Kidney epithelial cell (primary cell): ENCODE measurements at regions not wholly inside any gene's neighbourhood (a gene's known extent, or its start where the extent isn't known, plus 50 kb on each side); places are given as distances from the start of the nearest gene placed in this dataset.

Experiments
- DNase-seq: peaks from one replicate; pipeline ENCODE4 v3.0.0-alpha.2; 2010; ENCODE audit warnings: low read depth
- H3K27me3 ChIP-seq: 2 replicates; pipeline ENCODE4 v1.6.0; 2011; ENCODE audit warnings: low read length; ENCODE audit not compliant: control insufficient read depth, insufficient read depth
- H3K36me3 ChIP-seq: 2 replicates; pipeline ENCODE4 v1.5.1; 2011; ENCODE audit warnings: low read length; ENCODE audit not compliant: control insufficient read depth, insufficient read depth
- H3K4me3 ChIP-seq: 2 replicates; pipeline ENCODE4 v1.5.1; 2011; ENCODE audit warnings: low read depth, mild to moderate bottlenecking, control low read depth, low read length
- CTCF ChIP-seq: IDR thresholded peaks from 2 replicates; pipeline ENCODE4 v1.5.1; 2011; ENCODE audit warnings: mild to moderate bottlenecking, moderate library complexity, low read length, control low read depth, inconsistent platforms; ENCODE audit not compliant: insufficient read depth, poor library complexity, severe bottlenecking

- DNase-seq = no peak
- peaks cover 3% of the 10 kb centered on the region for H3K36me3 ChIP-seq
- no peak for TF ChIP-seq CTCF
These were observed 130.1 kb downstream of the PTPRS start for GRCh38 chr19:5210556-5210955.

GRCh38 chr19:5207806-5208205, 132.8 kb downstream of the PTPRS start:
- no peak overlapping the region for H3K4me3 ChIP-seq
- H3K36me3 ChIP-seq = peaks cover 3% of the 10 kb centered on the region
- no peaks in the 10 kb centered on the region for H3K27me3 ChIP-seq
- DNase-seq = no peak
- no peak for TF ChIP-seq CTCF

More at GRCh38 chr19:5210556-5210955, 130.1 kb downstream of the PTPRS start:
- H3K27me3 ChIP-seq = no peaks in the 10 kb centered on the region
- no peak overlapping the region for H3K4me3 ChIP-seq

DNA sequence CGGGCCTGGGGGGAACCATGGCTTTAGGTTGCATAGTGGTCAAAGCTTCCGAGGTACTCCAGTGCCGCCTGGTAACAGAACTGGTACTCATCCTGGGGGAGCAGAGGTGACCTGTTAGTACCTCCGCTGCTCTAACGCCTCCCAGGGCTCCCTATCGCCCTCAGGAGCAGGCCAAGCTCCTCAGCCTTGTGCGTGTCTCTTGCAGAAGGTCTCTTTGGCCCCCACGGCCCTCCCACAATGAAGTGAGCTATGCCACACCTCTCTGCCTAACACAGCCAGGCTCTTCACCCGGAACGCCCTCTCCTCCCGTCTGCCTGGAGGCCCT, 133.9 kb downstream of the PTPRS start:
- H3K4me3 ChIP-seq = no peak overlapping the region
- DNase-seq = no peak
- H3K27me3 ChIP-seq = no peaks in the 10 kb centered on the region
- no peak for TF ChIP-seq CTCF
- H3K36me3 ChIP-seq = peaks cover 3% of the 10 kb centered on the region

DNA sequence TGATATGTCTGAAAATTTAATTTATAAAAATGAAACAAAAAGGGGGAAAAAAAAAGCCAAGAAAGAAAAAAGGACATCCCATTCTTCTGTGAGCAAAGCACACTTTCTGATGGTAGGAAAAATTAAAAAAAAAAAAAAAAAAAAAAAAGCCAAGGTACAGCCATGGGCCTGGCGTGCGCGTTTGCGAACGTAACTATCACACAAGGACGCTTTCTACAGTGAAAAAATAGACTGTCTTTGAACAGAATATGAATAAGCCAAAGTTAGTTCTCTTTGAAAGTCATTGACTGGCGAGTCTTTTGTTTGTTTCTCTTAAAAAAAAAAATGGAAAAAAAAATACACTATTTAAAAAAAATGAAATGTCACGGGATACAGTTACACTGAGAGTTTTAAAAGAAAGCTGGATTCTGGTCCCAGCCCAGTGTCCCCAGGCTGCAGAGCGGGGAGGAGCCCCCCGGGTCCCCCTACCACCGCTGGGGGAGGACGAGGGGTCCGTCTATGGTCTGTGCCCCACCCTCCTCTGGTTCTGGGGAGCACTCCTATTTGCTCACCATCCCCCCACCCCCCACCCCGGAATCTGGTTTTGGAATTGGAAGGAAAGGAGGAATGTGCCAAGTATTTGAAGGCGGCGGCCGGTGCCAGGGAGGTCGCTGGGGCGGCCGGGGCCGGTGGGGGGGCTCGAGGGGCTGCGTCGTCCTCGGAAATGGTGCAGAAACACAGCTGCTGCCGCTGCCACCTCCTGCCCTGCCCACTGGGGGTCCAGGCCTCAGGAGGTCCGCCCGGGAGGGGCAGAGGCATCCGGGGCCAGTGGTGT, 134.5 kb downstream of the PTPRS start:
- Histone ChIP-seq H3K4me3 (no peak overlapping the region), H3K36me3 (peaks cover 3% of the 10 kb centered on the region), H3K27me3 (no peaks in the 10 kb centered on the region)
- no peak for DNase-seq
- TF ChIP-seq CTCF = no peak

GRCh38 chr19:5205381-5205780, 135.2 kb downstream of the PTPRS start:
- H3K4me3 ChIP-seq = no peak overlapping the region
- no peak for DNase-seq
- H3K36me3 ChIP-seq = no peaks in the 10 kb centered on the region
- no peak for TF ChIP-seq CTCF
- no peaks in the 10 kb centered on the region for H3K27me3 ChIP-seq

DNA sequence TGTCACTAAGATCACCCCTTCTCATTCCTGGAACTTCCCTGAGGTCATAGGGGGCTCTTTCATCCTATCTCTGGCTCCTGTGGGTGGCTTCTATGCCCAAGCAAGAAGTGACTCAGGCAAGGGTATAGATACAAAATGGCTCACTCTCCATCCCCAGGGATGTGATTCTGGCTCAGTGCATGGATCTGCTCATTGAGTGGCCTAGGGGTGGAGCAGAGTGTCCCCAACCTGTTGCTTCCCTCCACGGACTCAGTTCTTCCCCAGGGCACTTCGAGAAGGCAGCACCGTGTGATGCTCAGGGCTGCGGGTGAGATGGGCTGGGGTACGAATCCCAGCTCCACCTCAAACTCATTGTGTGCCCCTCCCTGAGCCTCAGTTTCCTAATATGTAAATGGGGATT, 136.4 kb downstream of the PTPRS start:
- DNase-seq = no peak
- H3K4me3 ChIP-seq = no peak overlapping the region
- no peaks in the 10 kb centered on the region for H3K36me3 ChIP-seq
- H3K27me3 ChIP-seq = no peaks in the 10 kb centered on the region
- TF ChIP-seq CTCF = no peak
